ENCODE measurements at regions not wholly inside any gene's neighbourhood (a gene's known extent, or its start where the extent isn't known, plus 50 kb on each side); places are given as distances from the start of the nearest gene placed in this dataset.

DNA sequence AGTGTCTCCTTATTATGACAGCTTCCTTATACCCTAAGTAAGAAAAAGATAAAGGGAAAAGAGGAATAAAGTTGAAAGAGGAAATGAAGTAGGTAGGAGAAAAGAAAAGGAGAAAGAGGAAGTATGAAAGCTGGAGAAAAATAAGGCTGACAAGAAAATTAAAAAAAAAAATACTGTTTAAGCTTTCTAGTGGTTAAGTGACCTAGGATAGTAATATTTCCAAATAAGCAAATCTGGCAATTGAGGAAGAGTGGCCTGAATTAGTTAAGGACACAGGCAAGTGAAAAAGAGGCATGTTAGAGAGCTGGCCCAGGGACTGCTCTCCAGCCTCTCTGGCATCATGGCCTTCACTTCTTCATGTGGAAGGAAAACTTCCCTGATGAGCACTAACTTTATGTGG, 76.5 kb upstream of the ADGRF1 start:
- Mint-ChIP-seq H3K27me3 (ENCODE audit: low read depth) (no peaks in the 10 kb centered on the region), H3K9me3 (no peaks in the 10 kb centered on the region), H3K4me3 (no peak overlapping the region), H3K4me1 (no peaks in the 10 kb centered on the region), H3K36me3 (ENCODE audit: low read depth) (no peaks in the 10 kb centered on the region), H3K27ac (ENCODE audit: unreplicated experiment) (no peak overlapping the region)
- TF ChIP-seq, protein P1, sequence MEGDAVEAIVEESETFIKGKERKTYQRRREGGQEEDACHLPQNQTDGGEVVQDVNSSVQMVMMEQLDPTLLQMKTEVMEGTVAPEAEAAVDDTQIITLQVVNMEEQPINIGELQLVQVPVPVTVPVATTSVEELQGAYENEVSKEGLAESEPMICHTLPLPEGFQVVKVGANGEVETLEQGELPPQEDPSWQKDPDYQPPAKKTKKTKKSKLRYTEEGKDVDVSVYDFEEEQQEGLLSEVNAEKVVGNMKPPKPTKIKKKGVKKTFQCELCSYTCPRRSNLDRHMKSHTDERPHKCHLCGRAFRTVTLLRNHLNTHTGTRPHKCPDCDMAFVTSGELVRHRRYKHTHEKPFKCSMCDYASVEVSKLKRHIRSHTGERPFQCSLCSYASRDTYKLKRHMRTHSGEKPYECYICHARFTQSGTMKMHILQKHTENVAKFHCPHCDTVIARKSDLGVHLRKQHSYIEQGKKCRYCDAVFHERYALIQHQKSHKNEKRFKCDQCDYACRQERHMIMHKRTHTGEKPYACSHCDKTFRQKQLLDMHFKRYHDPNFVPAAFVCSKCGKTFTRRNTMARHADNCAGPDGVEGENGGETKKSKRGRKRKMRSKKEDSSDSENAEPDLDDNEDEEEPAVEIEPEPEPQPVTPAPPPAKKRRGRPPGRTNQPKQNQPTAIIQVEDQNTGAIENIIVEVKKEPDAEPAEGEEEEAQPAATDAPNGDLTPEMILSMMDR (conservative IDR thresholded peaks at IDR 0.05) = no peak
- DNase-seq (ENCODE audit: low read depth, low spot score) = no peak

DNA sequence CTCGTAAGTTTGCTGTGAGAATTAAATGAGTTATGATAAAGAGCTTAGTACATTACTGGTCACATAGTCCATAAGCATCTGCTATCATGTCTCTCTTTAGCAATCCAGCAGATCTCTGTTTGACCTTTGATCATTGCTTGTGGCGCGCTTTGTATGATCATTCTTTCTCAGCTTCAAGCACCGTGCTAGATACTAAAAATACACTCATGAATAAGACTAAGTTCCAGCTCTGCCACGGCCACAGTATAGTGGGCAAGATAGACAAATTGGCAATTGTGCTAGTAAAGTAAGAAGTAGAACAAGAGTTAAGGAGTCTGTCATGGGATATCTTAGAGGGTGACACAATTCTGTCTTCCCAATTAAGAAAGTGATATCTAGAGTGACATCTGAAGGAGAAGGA, 75.2 kb upstream of the ADGRF1 start:
- Mint-ChIP-seq H3K27ac (ENCODE audit: unreplicated experiment) (no peak overlapping the region), H3K4me1 (no peaks in the 10 kb centered on the region), H3K27me3 (ENCODE audit: low read depth) (no peaks in the 10 kb centered on the region), H3K4me3 (no peak overlapping the region), H3K9me3 (no peaks in the 10 kb centered on the region), H3K36me3 (ENCODE audit: low read depth) (no peaks in the 10 kb centered on the region)
- no peak for DNase-seq (ENCODE audit: low read depth, low spot score)
- TF ChIP-seq, protein P1 (conservative IDR thresholded peaks at IDR 0.05) = no peak

DNA sequence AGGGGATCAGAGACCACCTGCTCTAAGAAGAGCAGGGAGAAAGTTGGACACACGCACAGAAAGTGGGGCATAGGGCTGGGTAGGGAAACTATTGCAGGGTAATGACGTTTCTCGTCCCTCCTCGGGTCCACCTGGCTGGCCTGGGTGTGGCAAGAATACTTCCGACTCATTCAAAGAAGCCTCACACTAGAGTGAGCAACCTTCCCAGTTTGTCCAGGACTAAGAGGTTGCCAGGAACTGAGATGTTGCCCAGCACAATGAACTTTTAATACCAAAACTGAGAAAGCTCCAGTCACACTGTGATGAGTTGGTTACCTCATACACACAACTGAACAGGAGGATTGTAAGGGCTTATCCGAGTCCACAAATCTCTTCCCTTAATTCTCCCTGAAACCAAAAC, 74.5 kb upstream of the ADGRF1 start:
- no peak for DNase-seq (ENCODE audit: low read depth, low spot score)
- no peak overlapping the region for H3K4me3 Mint-ChIP-seq
- no peaks in the 10 kb centered on the region for H3K9me3 Mint-ChIP-seq
- no peaks in the 10 kb centered on the region for H3K27me3 Mint-ChIP-seq (ENCODE audit: low read depth)
- TF ChIP-seq, protein P1 (conservative IDR thresholded peaks at IDR 0.05) = no peak
- no peak overlapping the region for H3K27ac Mint-ChIP-seq (ENCODE audit: unreplicated experiment)
- no peaks in the 10 kb centered on the region for H3K36me3 Mint-ChIP-seq (ENCODE audit: low read depth)
- H3K4me1 Mint-ChIP-seq = peaks cover 3% of the 10 kb centered on the region

DNA sequence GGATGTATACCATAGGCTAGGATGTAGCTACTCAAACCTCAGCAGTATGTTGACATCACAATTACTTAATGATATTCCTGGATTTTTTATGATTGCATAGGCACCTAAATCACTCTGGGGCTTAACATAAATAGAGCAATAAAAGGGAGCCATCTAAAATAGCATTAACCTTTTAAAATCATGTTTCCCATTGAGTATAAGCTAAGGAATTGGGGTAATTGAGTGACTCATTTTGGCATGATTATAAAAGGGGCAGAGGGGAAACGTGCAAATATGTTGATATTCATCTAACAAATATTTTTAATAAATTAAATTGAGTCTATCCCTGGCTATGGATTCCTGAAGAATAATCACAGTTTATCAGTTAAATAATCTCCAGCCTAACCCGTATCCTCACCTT, 74.0 kb upstream of the ADGRF1 start:
- no peaks in the 10 kb centered on the region for H3K36me3 Mint-ChIP-seq (ENCODE audit: low read depth)
- TF ChIP-seq, protein P1 (conservative IDR thresholded peaks at IDR 0.05) = no peak
- H3K9me3 Mint-ChIP-seq = no peaks in the 10 kb centered on the region
- DNase-seq (ENCODE audit: low read depth, low spot score) = no peak
- H3K27me3 Mint-ChIP-seq (ENCODE audit: low read depth) = no peaks in the 10 kb centered on the region
- H3K27ac Mint-ChIP-seq (ENCODE audit: unreplicated experiment) = no peak overlapping the region
- H3K4me1 Mint-ChIP-seq = peaks cover 3% of the 10 kb centered on the region
- H3K4me3 Mint-ChIP-seq = no peak overlapping the region

DNA sequence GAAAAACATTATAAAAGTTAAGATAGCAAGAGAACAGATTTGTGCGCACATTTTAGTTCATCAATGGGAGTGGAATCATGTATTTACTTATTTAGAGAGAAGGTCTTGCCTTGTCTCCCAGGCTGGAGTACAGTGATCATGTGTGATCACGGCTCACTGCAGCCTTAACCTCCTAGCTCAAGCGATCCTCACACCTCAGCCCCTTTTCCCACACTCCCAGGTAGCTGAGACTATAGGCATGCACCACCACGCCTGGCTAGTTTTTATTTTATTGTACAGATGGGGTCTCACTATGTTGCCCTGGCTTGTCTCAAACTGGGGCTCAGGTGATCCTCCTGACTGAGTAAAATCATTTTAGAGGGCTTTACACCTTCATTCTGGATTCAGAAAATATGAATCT, 72.3 kb upstream of the ADGRF1 start:
- Mint-ChIP-seq H3K4me3 (no peak overlapping the region), H3K27ac (ENCODE audit: unreplicated experiment) (no peak overlapping the region), H3K9me3 (no peaks in the 10 kb centered on the region), H3K4me1 (peaks cover 3% of the 10 kb centered on the region), H3K36me3 (ENCODE audit: low read depth) (no peaks in the 10 kb centered on the region), H3K27me3 (ENCODE audit: low read depth) (no peaks in the 10 kb centered on the region)
- DNase-seq (ENCODE audit: low read depth, low spot score) = no peak
- TF ChIP-seq, protein P1 (conservative IDR thresholded peaks at IDR 0.05) = no peak

DNA sequence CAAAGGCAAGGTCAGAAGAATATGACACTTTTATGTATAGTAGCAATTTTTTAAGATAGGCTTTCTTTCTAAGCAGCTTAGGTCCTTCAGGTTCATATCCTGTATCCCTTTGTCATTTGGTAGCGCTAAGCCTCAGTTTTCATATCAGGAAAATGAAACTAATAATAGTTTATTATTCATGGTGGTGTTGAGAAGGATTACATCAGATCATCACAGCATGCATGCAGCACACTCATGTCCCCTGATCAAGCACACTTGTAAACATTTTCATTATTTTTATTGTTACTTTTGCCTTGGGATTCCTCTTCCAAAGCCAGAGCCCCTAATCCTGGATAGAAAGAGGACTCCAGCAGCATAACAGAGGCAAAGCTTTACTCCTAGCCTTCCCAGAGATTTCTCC, 70.2 kb upstream of the ADGRF1 start:
- no peak overlapping the region for H3K27ac Mint-ChIP-seq (ENCODE audit: unreplicated experiment)

More for the DNA sequence above, 70.2 kb upstream of the ADGRF1 start:
- TF ChIP-seq, protein P1 (conservative IDR thresholded peaks at IDR 0.05) = no peak
- no peak for DNase-seq (ENCODE audit: low read depth, low spot score)
- Mint-ChIP-seq H3K27me3 (ENCODE audit: low read depth) (no peaks in the 10 kb centered on the region), H3K36me3 (ENCODE audit: low read depth) (no peaks in the 10 kb centered on the region), H3K4me3 (no peak overlapping the region), H3K4me1 (peaks cover 4% of the 10 kb centered on the region), H3K9me3 (no peaks in the 10 kb centered on the region)
